EH (cell line): ENCODE measurements at regions not wholly inside any gene's neighbourhood (a gene's known extent, or its start where the extent isn't known, plus 50 kb on each side); places are given as distances from the start of the nearest gene placed in this dataset.

ENCODE experiments used
- DNase-seq: peaks from one replicate; pipeline ENCODE4 v3.0.0-alpha.2; 2015; ENCODE audit warnings: low read depth

- no peak for DNase-seq
These were observed 921.1 kb downstream of the UQCRFS1 start for GRCh38 chr19:28291874-28292273.

GRCh38 chr19:28290963-28291657, 921.8 kb downstream of the UQCRFS1 start:
- no peak for DNase-seq

- DNase-seq = peak; percentile 0
These were observed 923.5 kb downstream of the UQCRFS1 start for GRCh38 chr19:28289295-28290063.

GRCh38 chr19:28288572-28289264, 924.2 kb downstream of the UQCRFS1 start:
- no peak for DNase-seq

- DNase-seq = no peak
These were observed 927.0 kb downstream of the UQCRFS1 start for GRCh38 chr19:28285917-28286316.

- no peak for DNase-seq
These were observed 927.9 kb downstream of the UQCRFS1 start for GRCh38 chr19:28285078-28285477.

GRCh38 chr19:28284389-28284788, 928.6 kb downstream of the UQCRFS1 start:
- no peak for DNase-seq

GRCh38 chr19:28283592-28283991, 929.4 kb downstream of the UQCRFS1 start:
- no peak for DNase-seq

GRCh38 chr19:28281676-28282075, 931.3 kb downstream of the UQCRFS1 start:
- DNase-seq = no peak

- no peak for DNase-seq
These were observed 948.4 kb downstream of the UQCRFS1 start for GRCh38 chr19:28264556-28264955.

- no peak for DNase-seq
These were observed 954.1 kb downstream of the UQCRFS1 start for GRCh38 chr19:28258829-28259228.

- no peak for DNase-seq
These were observed 955.6 kb downstream of the UQCRFS1 start for GRCh38 chr19:28257396-28257795.

GRCh38 chr19:28247243-28247642, 965.7 kb downstream of the UQCRFS1 start:
- DNase-seq = no peak

- DNase-seq = no peak
These were observed 967.0 kb downstream of the UQCRFS1 start for GRCh38 chr19:28245937-28246336.

- DNase-seq = no peak
These were observed 968.0 kb downstream of the UQCRFS1 start for GRCh38 chr19:28244966-28245365.

- DNase-seq = peak; percentile 2
These were observed 970.5 kb downstream of the UQCRFS1 start for GRCh38 chr19:28242317-28242927.

- no peak for DNase-seq
These were observed 973.7 kb downstream of the UQCRFS1 start for GRCh38 chr19:28239270-28239669.

- DNase-seq = no peak
These were observed 974.6 kb downstream of the UQCRFS1 start for GRCh38 chr19:28238270-28238820.

- DNase-seq = no peak
These were observed 977.3 kb downstream of the UQCRFS1 start for GRCh38 chr19:28235606-28236125.

GRCh38 chr19:28234637-28235036, 978.3 kb downstream of the UQCRFS1 start:
- no peak for DNase-seq

- no peak for DNase-seq
These were observed 984.1 kb downstream of the UQCRFS1 start for GRCh38 chr19:28228854-28229253.

GRCh38 chr19:28224441-28224840, 988.5 kb downstream of the UQCRFS1 start:
- DNase-seq = no peak
